Nephron (organoid): ENCODE measurements at regions not wholly inside any gene's neighbourhood (a gene's known extent, or its start where the extent isn't known, plus 50 kb on each side); places are given as distances from the start of the nearest gene placed in this dataset.
"Not testable (repeated sequence)": the region's sequence is repeated elsewhere in the genome, so short reads cannot be mapped to it uniquely, and the experiment has no call there.

Experiments used
- H3K27ac Mint-ChIP-seq, 3 experiments: 2 replicates each; pipeline ENCODE4 v1.8.0; 2020; ENCODE audit warnings: mixed read lengths in 3 of 3, mild to moderate bottlenecking in 2 of 3, moderate library complexity in 1 of 3
- H3K27me3 Mint-ChIP-seq: 2 replicates; pipeline ENCODE4 v1.8.0; 2021; ENCODE audit warnings: low read depth, mild to moderate bottlenecking, moderate library complexity, mixed read lengths
- H3K36me3 Mint-ChIP-seq: 2 replicates; pipeline ENCODE4 v1.8.0; 2020; ENCODE audit warnings: low read depth, mixed read lengths
- H3K4me1 Mint-ChIP-seq: 2 replicates; pipeline ENCODE4 v1.8.0; 2020; ENCODE audit warnings: mixed read lengths
- H3K4me3 Mint-ChIP-seq, 3 experiments: 2 replicates each; pipeline ENCODE4 v1.8.0; 2020; ENCODE audit warnings: mild to moderate bottlenecking in 3 of 3, mixed read lengths in 3 of 3, moderate library complexity in 2 of 3
- H3K9me3 Mint-ChIP-seq: 2 replicates; pipeline ENCODE4 v1.8.0; 2020; ENCODE audit warnings: mixed read lengths
- TF ChIP-seq, protein P1 (sequence below), 3 experiments: fragments of 200-600 bp; sonication (generic); IDR thresholded peaks; one replicate each; pipeline ENCODE4 v1.5.0; 2021; ENCODE audit warnings: antibody characterized with exemption in 3 of 3; ENCODE audit not compliant: unreplicated experiment in 3 of 3

DNA sequence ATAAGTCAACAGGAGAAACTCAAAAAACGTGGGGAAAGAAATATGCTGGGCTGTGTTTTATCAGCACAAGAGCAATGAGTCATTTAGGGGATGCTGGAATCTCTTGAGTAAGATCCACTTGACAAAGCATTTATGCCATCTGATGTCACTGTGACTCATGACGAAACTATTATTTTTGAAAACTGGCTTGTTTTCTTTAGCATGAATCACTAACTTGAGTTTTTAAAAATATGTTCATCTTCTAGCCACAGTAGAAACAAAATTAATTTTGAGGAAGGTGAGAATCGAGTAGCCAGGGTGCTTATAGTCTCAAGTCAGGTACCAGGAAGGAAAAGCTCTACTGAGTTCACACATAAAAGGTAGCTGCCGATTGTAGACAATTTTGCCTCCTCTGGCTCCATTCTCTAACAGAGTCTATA lies 456.2 kb upstream of the MGAT4C start:
- Mint-ChIP-seq H3K4me3 (no peak overlapping the region), H3K4me1 (no peaks in the 10 kb centered on the region), H3K27me3 (no peaks in the 10 kb centered on the region), H3K36me3 (peaks cover 10% of the 10 kb centered on the region), H3K9me3 (peaks cover 14% of the 10 kb centered on the region), H3K27ac (no peak overlapping the region)
- TF ChIP-seq, protein P1, sequence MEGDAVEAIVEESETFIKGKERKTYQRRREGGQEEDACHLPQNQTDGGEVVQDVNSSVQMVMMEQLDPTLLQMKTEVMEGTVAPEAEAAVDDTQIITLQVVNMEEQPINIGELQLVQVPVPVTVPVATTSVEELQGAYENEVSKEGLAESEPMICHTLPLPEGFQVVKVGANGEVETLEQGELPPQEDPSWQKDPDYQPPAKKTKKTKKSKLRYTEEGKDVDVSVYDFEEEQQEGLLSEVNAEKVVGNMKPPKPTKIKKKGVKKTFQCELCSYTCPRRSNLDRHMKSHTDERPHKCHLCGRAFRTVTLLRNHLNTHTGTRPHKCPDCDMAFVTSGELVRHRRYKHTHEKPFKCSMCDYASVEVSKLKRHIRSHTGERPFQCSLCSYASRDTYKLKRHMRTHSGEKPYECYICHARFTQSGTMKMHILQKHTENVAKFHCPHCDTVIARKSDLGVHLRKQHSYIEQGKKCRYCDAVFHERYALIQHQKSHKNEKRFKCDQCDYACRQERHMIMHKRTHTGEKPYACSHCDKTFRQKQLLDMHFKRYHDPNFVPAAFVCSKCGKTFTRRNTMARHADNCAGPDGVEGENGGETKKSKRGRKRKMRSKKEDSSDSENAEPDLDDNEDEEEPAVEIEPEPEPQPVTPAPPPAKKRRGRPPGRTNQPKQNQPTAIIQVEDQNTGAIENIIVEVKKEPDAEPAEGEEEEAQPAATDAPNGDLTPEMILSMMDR (IDR thresholded peaks at IDR 0.05; ENCODE audit: unreplicated experiment in 3 of 3) = no peak

GRCh38 chr12:86711731-86712130 lies 455.5 kb upstream of the MGAT4C start:
- no peaks in the 10 kb centered on the region for H3K27me3 Mint-ChIP-seq
- H3K4me3 Mint-ChIP-seq = no peak overlapping the region
- H3K27ac Mint-ChIP-seq = no peak overlapping the region
- peaks cover 14% of the 10 kb centered on the region for H3K36me3 Mint-ChIP-seq
- peaks cover 21% of the 10 kb centered on the region for H3K9me3 Mint-ChIP-seq
- H3K4me1 Mint-ChIP-seq = no peaks in the 10 kb centered on the region
- TF ChIP-seq, protein P1 (IDR thresholded peaks at IDR 0.05; ENCODE audit: unreplicated experiment in 3 of 3) = no peak

DNA sequence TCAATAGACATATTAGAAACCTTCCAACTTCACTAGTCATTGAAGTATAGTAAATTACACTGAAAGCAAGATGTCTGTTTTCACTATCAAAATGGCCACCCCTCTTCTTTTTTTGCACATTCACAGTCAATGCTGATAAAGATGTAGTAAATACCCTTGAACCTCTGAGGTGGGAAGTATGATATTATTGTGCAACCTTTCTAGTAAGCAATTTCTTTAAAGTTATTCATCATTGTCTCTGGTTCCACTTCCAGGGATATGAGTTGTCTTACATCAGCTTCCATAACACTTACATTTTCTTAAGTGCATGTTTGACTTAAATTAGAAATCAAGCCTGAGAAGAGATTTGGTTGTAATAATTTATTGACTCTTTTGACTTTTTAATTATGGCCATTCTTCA lies 453.9 kb upstream of the MGAT4C start:
- Mint-ChIP-seq H3K4me3 (no peak overlapping the region), H3K27ac (no peak overlapping the region), H3K36me3 (peaks cover 18% of the 10 kb centered on the region), H3K27me3 (no peaks in the 10 kb centered on the region), H3K9me3 (peaks cover 29% of the 10 kb centered on the region), H3K4me1 (no peaks in the 10 kb centered on the region)
- TF ChIP-seq, protein P1 (IDR thresholded peaks at IDR 0.05; ENCODE audit: unreplicated experiment in 3 of 3) = no peak

- peaks cover 18% of the 10 kb centered on the region for H3K36me3 Mint-ChIP-seq
- H3K4me1 Mint-ChIP-seq, H3K27me3 Mint-ChIP-seq, H3K27ac Mint-ChIP-seq, H3K4me3 Mint-ChIP-seq: not testable (repeated sequence)
- peaks cover 27% of the 10 kb centered on the region for H3K9me3 Mint-ChIP-seq
Observed at GRCh38 chr12:86709017-86709416, 452.8 kb upstream of the MGAT4C start.

GRCh38 chr12:86698641-86698980 lies 442.4 kb upstream of the MGAT4C start:
- Mint-ChIP-seq H3K27ac (peak overlapping the region; percentile 86 to 95 (median 89)), H3K9me3 (peaks cover 12% of the 10 kb centered on the region), H3K4me1 (peaks cover 27% of the 10 kb centered on the region), H3K27me3 (no peaks in the 10 kb centered on the region), H3K4me3 (peak overlapping the region in 1 of 3 experiments; percentile 29), H3K36me3 (peaks cover 4% of the 10 kb centered on the region)
- TF ChIP-seq, protein P1 (IDR thresholded peaks at IDR 0.05; ENCODE audit: unreplicated experiment in 3 of 3) = no peak

DNA sequence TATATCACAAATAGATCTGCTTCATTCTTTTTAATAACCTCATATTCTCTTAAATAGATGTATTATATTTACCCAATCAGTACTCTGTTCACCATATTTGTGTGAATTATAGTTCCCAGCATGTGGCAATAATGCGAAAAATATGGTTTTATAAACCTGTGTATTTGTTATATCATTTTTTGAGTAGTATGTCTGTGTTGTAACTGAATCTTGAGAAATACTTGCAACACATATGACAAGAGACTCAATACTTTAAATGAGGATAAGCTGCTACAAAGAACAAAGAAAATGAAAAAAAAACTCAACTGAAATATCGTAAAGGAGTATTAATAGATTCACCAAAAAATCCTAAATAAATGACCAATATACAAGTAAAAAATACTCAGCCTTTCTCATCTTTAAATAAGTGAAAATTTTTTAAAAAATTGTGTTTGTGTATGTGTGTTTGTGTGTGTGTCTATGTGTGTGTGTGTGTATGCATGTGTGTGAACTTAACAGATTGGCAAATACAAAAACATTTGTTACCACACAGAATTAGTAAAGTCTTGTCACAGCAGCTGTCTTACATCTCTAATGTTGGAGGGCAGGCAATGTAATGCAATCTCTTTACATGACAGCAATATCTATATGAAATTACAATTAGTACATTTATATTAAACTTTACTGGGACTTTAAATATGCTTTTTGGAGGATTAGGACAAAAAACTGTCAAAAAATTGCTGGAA lies 441.9 kb upstream of the MGAT4C start:
- Mint-ChIP-seq H3K27me3 (no peaks in the 10 kb centered on the region), H3K27ac (peak overlapping the region; percentile 86 to 95 (median 89)), H3K36me3 (peaks cover 4% of the 10 kb centered on the region), H3K4me1 (peaks cover 27% of the 10 kb centered on the region), H3K4me3 (peak overlapping the region in 1 of 3 experiments; percentile 29), H3K9me3 (peaks cover 10% of the 10 kb centered on the region)
- TF ChIP-seq, protein P1 (IDR thresholded peaks at IDR 0.05; ENCODE audit: unreplicated experiment in 3 of 3) = no peak
